ENCODE measurements at regions not wholly inside any gene's neighbourhood (a gene's known extent, or its start where the extent isn't known, plus 50 kb on each side); places are given as distances from the start of the nearest gene placed in this dataset.

GRCh38 chr5:57642698-57643097 lies 160.1 kb upstream of the ACTBL2 start:
- Histone ChIP-seq H2AK5ac (ENCODE audit: low read depth, low read length) (no peak overlapping the region), H2BK5ac (ENCODE audit: low read length) (no peak overlapping the region), H2BK120ac (ENCODE audit: low read depth, low read length) (no peak overlapping the region), H2BK15ac (ENCODE audit: low read length) (no peak overlapping the region), H3K4me1 (ENCODE audit: control insufficient read depth in 2 of 2, insufficient read depth in 1 of 2, low read depth in 1 of 2, low read length in 2 of 2) (peaks cover 0 to 1% of the 10 kb centered on the region in 2 donors), H3K18ac (ENCODE audit: low read length) (no peak overlapping the region), H2AFZ (ENCODE audit: low read length) (no peak overlapping the region), H3K23ac (ENCODE audit: low read depth, low read length, poor library complexity) (no peak overlapping the region), H3K14ac (ENCODE audit: low read length) (no peak overlapping the region), H3K27me3 (ENCODE audit: control insufficient read depth in 3 of 3, insufficient read depth in 3 of 3, low read depth in 1 of 3, low read length in 3 of 3) (peaks cover 0 to 3% (median 0%) of the 10 kb centered on the region in 3 experiments), H2BK12ac (ENCODE audit: low read length) (no peak overlapping the region), H3K9me3 (replicated peaks in 1 of 2; ENCODE audit: control insufficient read depth in 2 of 2, insufficient read depth in 1 of 2, low read depth in 1 of 2, low read length in 2 of 2) (peaks cover 0 to 9% of the 10 kb centered on the region in 2 donors), H3K4ac (ENCODE audit: low read length) (no peak overlapping the region), H4K8ac (ENCODE audit: low read depth, low read length) (no peak overlapping the region), H3K9ac (ENCODE audit: low read depth, low read length, poor library complexity) (no peak overlapping the region), H3K4me3 (ENCODE audit: low read length in 2 of 2) (no peak overlapping the region), H3K27ac (replicated peaks; ENCODE audit: low read length) (no peak overlapping the region), H3K79me1 (ENCODE audit: low read depth, low read length) (no peaks in the 10 kb centered on the region), H4K91ac (ENCODE audit: low read depth, low read length, poor library complexity) (no peak overlapping the region), H3K36me3 (replicated peaks in 1 of 2; ENCODE audit: control insufficient read depth in 2 of 2, insufficient read depth in 2 of 2, low read length in 2 of 2) (no peaks in the 10 kb centered on the region), H3K4me2 (ENCODE audit: insufficient read depth, low read length, poor library complexity, severe bottlenecking) (no peak overlapping the region)
- no peak for DNase-seq (ENCODE audit: low spot score)
- WGBS, 2 donors (ENCODE audit: extremely low coverage in 2 of 2, insufficient read length in 2 of 2, insufficient replicate concordance in 1 of 2): no CpG with 5 or more reads among the region's 2 CpGs

GRCh38 chr5:57642066-57642465 lies 159.5 kb upstream of the ACTBL2 start:
- Histone ChIP-seq H3K27ac (replicated peaks; ENCODE audit: low read length) (no peak overlapping the region), H2AFZ (ENCODE audit: low read length) (no peak overlapping the region), H2BK5ac (ENCODE audit: low read length) (no peak overlapping the region), H2BK12ac (ENCODE audit: low read length) (no peak overlapping the region), H3K23ac (ENCODE audit: low read depth, low read length, poor library complexity) (no peak overlapping the region), H3K4me3 (ENCODE audit: low read length in 2 of 2) (no peak overlapping the region), H4K8ac (ENCODE audit: low read depth, low read length) (no peak overlapping the region), H2BK15ac (ENCODE audit: low read length) (no peak overlapping the region), H3K9me3 (replicated peaks in 1 of 2; ENCODE audit: control insufficient read depth in 2 of 2, insufficient read depth in 1 of 2, low read depth in 1 of 2, low read length in 2 of 2) (peaks cover 0 to 7% of the 10 kb centered on the region in 2 donors), H3K14ac (ENCODE audit: low read length) (no peak overlapping the region), H2AK5ac (ENCODE audit: low read depth, low read length) (no peak overlapping the region), H3K4me1 (ENCODE audit: control insufficient read depth in 2 of 2, insufficient read depth in 1 of 2, low read depth in 1 of 2, low read length in 2 of 2) (peaks cover 0 to 1% of the 10 kb centered on the region in 2 donors), H2BK120ac (ENCODE audit: low read depth, low read length) (no peak overlapping the region), H3K4me2 (ENCODE audit: insufficient read depth, low read length, poor library complexity, severe bottlenecking) (no peak overlapping the region), H3K18ac (ENCODE audit: low read length) (no peak overlapping the region), H3K27me3 (ENCODE audit: control insufficient read depth in 3 of 3, insufficient read depth in 3 of 3, low read depth in 1 of 3, low read length in 3 of 3) (peaks cover 0 to 3% (median 0%) of the 10 kb centered on the region in 3 experiments), H3K36me3 (replicated peaks in 1 of 2; ENCODE audit: control insufficient read depth in 2 of 2, insufficient read depth in 2 of 2, low read length in 2 of 2) (no peaks in the 10 kb centered on the region), H3K79me1 (ENCODE audit: low read depth, low read length) (no peaks in the 10 kb centered on the region), H3K9ac (ENCODE audit: low read depth, low read length, poor library complexity) (no peak overlapping the region), H3K4ac (ENCODE audit: low read length) (no peak overlapping the region), H4K91ac (ENCODE audit: low read depth, low read length, poor library complexity) (no peak overlapping the region)
- DNase-seq (ENCODE audit: low spot score): no peak
- WGBS, 2 donors (ENCODE audit: extremely low coverage in 2 of 2, insufficient read length in 2 of 2, insufficient replicate concordance in 1 of 2): no CpG with 5 or more reads among the region's 4 CpGs

GRCh38 chr5:57635146-57635777 lies 152.7 kb upstream of the ACTBL2 start:
- Histone ChIP-seq H3K79me1 (ENCODE audit: low read depth, low read length) (no peaks in the 10 kb centered on the region), H3K14ac (ENCODE audit: low read length) (no peak overlapping the region), H2BK12ac (ENCODE audit: low read length) (no peak overlapping the region), H3K27me3 (ENCODE audit: control insufficient read depth in 3 of 3, insufficient read depth in 3 of 3, low read depth in 1 of 3, low read length in 3 of 3) (no peaks in the 10 kb centered on the region), H3K36me3 (replicated peaks in 1 of 2; ENCODE audit: control insufficient read depth in 2 of 2, insufficient read depth in 2 of 2, low read length in 2 of 2) (no peaks in the 10 kb centered on the region), H2BK15ac (ENCODE audit: low read length) (no peak overlapping the region), H2AK5ac (ENCODE audit: low read depth, low read length) (no peak overlapping the region), H2BK120ac (ENCODE audit: low read depth, low read length) (no peak overlapping the region), H3K4me2 (ENCODE audit: insufficient read depth, low read length, poor library complexity, severe bottlenecking) (no peak overlapping the region), H2AFZ (ENCODE audit: low read length) (no peak overlapping the region), H3K4ac (ENCODE audit: low read length) (no peak overlapping the region), H4K91ac (ENCODE audit: low read depth, low read length, poor library complexity) (no peak overlapping the region), H3K27ac (replicated peaks; ENCODE audit: low read length) (no peak overlapping the region), H4K8ac (ENCODE audit: low read depth, low read length) (no peak overlapping the region), H3K9me3 (replicated peaks in 1 of 2; ENCODE audit: control insufficient read depth in 2 of 2, insufficient read depth in 1 of 2, low read depth in 1 of 2, low read length in 2 of 2) (no peaks in the 10 kb centered on the region), H2BK5ac (ENCODE audit: low read length) (no peak overlapping the region), H3K23ac (ENCODE audit: low read depth, low read length, poor library complexity) (no peak overlapping the region), H3K4me3 (ENCODE audit: low read length in 2 of 2) (no peak overlapping the region), H3K9ac (ENCODE audit: low read depth, low read length, poor library complexity) (no peak overlapping the region), H3K18ac (ENCODE audit: low read length) (no peak overlapping the region), H3K4me1 (ENCODE audit: control insufficient read depth in 2 of 2, insufficient read depth in 1 of 2, low read depth in 1 of 2, low read length in 2 of 2) (no peaks in the 10 kb centered on the region)
- WGBS, 2 donors (ENCODE audit: extremely low coverage in 2 of 2, insufficient read length in 2 of 2, insufficient replicate concordance in 1 of 2): no CpG with 5 or more reads among the region's 3 CpGs
- no peak for DNase-seq (ENCODE audit: low spot score)

- no peak overlapping the region for H2BK5ac ChIP-seq (ENCODE audit: low read length)
- no peak overlapping the region for H2AFZ ChIP-seq (ENCODE audit: low read length)
- no peak overlapping the region for H3K4me2 ChIP-seq (ENCODE audit: insufficient read depth, low read length, poor library complexity, severe bottlenecking)
- no peaks in the 10 kb centered on the region for H3K4me1 ChIP-seq (ENCODE audit: control insufficient read depth in 2 of 2, insufficient read depth in 1 of 2, low read depth in 1 of 2, low read length in 2 of 2)
- H3K27ac ChIP-seq (replicated peaks; ENCODE audit: low read length): no peak overlapping the region
- H3K23ac ChIP-seq (ENCODE audit: low read depth, low read length, poor library complexity): no peak overlapping the region
- no peak overlapping the region for H3K18ac ChIP-seq (ENCODE audit: low read length)
- H4K8ac ChIP-seq (ENCODE audit: low read depth, low read length): no peak overlapping the region
- H2BK15ac ChIP-seq (ENCODE audit: low read length): no peak overlapping the region
- H3K79me1 ChIP-seq (ENCODE audit: low read depth, low read length): no peaks in the 10 kb centered on the region
- no peaks in the 10 kb centered on the region for H3K36me3 ChIP-seq (replicated peaks in 1 of 2; ENCODE audit: control insufficient read depth in 2 of 2, insufficient read depth in 2 of 2, low read length in 2 of 2)
- no peak overlapping the region for H2BK12ac ChIP-seq (ENCODE audit: low read length)
- H4K91ac ChIP-seq (ENCODE audit: low read depth, low read length, poor library complexity): no peak overlapping the region
- no peak overlapping the region for H3K4me3 ChIP-seq (ENCODE audit: low read length in 2 of 2)
- H2BK120ac ChIP-seq (ENCODE audit: low read depth, low read length): no peak overlapping the region
- DNase-seq (ENCODE audit: low spot score): no peak
- no CpG with 5 or more reads among the region's 1 CpG for WGBS, 2 donors (ENCODE audit: extremely low coverage in 2 of 2, insufficient read length in 2 of 2, insufficient replicate concordance in 1 of 2)
- H3K27me3 ChIP-seq (ENCODE audit: control insufficient read depth in 3 of 3, insufficient read depth in 3 of 3, low read depth in 1 of 3, low read length in 3 of 3): no peaks in the 10 kb centered on the region
- H3K9me3 ChIP-seq (replicated peaks in 1 of 2; ENCODE audit: control insufficient read depth in 2 of 2, insufficient read depth in 1 of 2, low read depth in 1 of 2, low read length in 2 of 2): no peaks in the 10 kb centered on the region
- H3K14ac ChIP-seq (ENCODE audit: low read length): no peak overlapping the region
- H3K9ac ChIP-seq (ENCODE audit: low read depth, low read length, poor library complexity): no peak overlapping the region
- H3K4ac ChIP-seq (ENCODE audit: low read length): no peak overlapping the region
- no peak overlapping the region for H2AK5ac ChIP-seq (ENCODE audit: low read depth, low read length)
Measured at GRCh38 chr5:57632937-57633336, 150.3 kb upstream of the ACTBL2 start.

All from neuronal stem cell (in vitro differentiated cells).